ENCODE measurements at regions not wholly inside any gene's neighbourhood (a gene's known extent, or its start where the extent isn't known, plus 50 kb on each side); places are given as distances from the start of the nearest gene placed in this dataset.

DNA sequence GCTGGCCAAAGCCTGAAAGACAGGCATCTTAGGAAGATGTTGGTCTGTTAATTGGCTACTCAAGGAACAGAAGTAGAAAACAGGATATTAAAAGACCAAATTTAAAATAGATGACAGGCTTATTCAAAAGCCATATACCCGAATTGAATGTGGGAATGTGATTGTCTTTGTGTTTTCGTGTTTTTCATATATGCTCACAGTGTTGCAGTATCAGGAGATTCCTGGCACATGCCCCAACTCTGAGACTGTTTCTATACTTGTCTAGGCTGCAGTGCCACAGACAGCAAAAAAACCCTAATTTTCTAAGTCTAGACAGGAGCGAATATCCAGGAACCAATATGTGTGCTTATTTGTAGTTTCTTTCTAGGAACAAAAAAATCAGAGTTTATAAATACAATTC, 57.4 kb upstream of the KRR1 start:
- H3K27ac Mint-ChIP-seq = no peak overlapping the region
- H4K20me1 ChIP-seq (replicated peaks; ENCODE audit: insufficient read depth) = no peaks in the 10 kb centered on the region
- no peaks in the 10 kb centered on the region for H3K79me2 ChIP-seq (replicated peaks; ENCODE audit: insufficient read depth)
- H3K4me3 ChIP-seq = no peak overlapping the region
- ATAC-seq (no peak), DNase-seq (ENCODE audit: low spot score) (no peak)
- H2AFZ ChIP-seq = no peak overlapping the region
- H3K9me2 ChIP-seq (ENCODE audit: insufficient read depth) = no peaks in the 10 kb centered on the region
- no peak overlapping the region for H3K27ac ChIP-seq (ENCODE audit: low read depth)
- no peaks in the 10 kb centered on the region for H3F3A ChIP-seq (replicated peaks; ENCODE audit: low read depth)
- peaks cover 17% of the 10 kb centered on the region for H3K36me3 Mint-ChIP-seq (ENCODE audit: low read depth)
- H3K9me3 Mint-ChIP-seq = peaks cover 21% of the 10 kb centered on the region
- H3K4me1 Mint-ChIP-seq = 0 out of 3 replicates have a peak, but pooled peaks cover 3% of the 10 kb centered on the region
- no peaks in the 10 kb centered on the region for H3K36me3 ChIP-seq (ENCODE audit: insufficient read depth)
- H3K27me3 ChIP-seq (ENCODE audit: insufficient read depth) = no peaks in the 10 kb centered on the region
- no peak overlapping the region for H3K4me2 ChIP-seq
- H3K4me1 ChIP-seq (ENCODE audit: insufficient read depth) = no peaks in the 10 kb centered on the region
- H3K27me3 Mint-ChIP-seq (ENCODE audit: insufficient read depth, low read depth, poor library complexity) = peaks cover 1% of the 10 kb centered on the region
- TF ChIP-seq CREB1 (CRISPR knock-in tag; IDR thresholded peaks at IDR 0.05; ENCODE audit: low read depth) = no peak
- no peak for TF ChIP-seq ZNF114 (CRISPR knock-in tag; IDR thresholded peaks at IDR 0.05)
- TF ChIP-seq ZNF331 (CRISPR knock-in tag; IDR thresholded peaks at IDR 0.05; ENCODE audit: low read depth) = no peak
- TF ChIP-seq JUNB (IDR thresholded peaks at IDR 0.05; ENCODE audit: unreplicated experiment) = no peak
- TF ChIP-seq, protein P1, sequence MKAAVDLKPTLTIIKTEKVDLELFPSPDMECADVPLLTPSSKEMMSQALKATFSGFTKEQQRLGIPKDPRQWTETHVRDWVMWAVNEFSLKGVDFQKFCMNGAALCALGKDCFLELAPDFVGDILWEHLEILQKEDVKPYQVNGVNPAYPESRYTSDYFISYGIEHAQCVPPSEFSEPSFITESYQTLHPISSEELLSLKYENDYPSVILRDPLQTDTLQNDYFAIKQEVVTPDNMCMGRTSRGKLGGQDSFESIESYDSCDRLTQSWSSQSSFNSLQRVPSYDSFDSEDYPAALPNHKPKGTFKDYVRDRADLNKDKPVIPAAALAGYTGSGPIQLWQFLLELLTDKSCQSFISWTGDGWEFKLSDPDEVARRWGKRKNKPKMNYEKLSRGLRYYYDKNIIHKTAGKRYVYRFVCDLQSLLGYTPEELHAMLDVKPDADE (IDR thresholded peaks at IDR 0.05) = no peak
- TF ChIP-seq NANOG (IDR thresholded peaks at IDR 0.05; ENCODE audit: borderline replicate concordance) = no peak
- TF ChIP-seq, protein P2, sequence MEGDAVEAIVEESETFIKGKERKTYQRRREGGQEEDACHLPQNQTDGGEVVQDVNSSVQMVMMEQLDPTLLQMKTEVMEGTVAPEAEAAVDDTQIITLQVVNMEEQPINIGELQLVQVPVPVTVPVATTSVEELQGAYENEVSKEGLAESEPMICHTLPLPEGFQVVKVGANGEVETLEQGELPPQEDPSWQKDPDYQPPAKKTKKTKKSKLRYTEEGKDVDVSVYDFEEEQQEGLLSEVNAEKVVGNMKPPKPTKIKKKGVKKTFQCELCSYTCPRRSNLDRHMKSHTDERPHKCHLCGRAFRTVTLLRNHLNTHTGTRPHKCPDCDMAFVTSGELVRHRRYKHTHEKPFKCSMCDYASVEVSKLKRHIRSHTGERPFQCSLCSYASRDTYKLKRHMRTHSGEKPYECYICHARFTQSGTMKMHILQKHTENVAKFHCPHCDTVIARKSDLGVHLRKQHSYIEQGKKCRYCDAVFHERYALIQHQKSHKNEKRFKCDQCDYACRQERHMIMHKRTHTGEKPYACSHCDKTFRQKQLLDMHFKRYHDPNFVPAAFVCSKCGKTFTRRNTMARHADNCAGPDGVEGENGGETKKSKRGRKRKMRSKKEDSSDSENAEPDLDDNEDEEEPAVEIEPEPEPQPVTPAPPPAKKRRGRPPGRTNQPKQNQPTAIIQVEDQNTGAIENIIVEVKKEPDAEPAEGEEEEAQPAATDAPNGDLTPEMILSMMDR (conservative IDR thresholded peaks at IDR 0.05; ENCODE audit: low read depth in 2 of 2) = no peak
- no peak for TF ChIP-seq EZH2phosphoT487 (IDR thresholded peaks at IDR 0.05; ENCODE audit: unreplicated experiment)
- TF ChIP-seq, protein P3, sequence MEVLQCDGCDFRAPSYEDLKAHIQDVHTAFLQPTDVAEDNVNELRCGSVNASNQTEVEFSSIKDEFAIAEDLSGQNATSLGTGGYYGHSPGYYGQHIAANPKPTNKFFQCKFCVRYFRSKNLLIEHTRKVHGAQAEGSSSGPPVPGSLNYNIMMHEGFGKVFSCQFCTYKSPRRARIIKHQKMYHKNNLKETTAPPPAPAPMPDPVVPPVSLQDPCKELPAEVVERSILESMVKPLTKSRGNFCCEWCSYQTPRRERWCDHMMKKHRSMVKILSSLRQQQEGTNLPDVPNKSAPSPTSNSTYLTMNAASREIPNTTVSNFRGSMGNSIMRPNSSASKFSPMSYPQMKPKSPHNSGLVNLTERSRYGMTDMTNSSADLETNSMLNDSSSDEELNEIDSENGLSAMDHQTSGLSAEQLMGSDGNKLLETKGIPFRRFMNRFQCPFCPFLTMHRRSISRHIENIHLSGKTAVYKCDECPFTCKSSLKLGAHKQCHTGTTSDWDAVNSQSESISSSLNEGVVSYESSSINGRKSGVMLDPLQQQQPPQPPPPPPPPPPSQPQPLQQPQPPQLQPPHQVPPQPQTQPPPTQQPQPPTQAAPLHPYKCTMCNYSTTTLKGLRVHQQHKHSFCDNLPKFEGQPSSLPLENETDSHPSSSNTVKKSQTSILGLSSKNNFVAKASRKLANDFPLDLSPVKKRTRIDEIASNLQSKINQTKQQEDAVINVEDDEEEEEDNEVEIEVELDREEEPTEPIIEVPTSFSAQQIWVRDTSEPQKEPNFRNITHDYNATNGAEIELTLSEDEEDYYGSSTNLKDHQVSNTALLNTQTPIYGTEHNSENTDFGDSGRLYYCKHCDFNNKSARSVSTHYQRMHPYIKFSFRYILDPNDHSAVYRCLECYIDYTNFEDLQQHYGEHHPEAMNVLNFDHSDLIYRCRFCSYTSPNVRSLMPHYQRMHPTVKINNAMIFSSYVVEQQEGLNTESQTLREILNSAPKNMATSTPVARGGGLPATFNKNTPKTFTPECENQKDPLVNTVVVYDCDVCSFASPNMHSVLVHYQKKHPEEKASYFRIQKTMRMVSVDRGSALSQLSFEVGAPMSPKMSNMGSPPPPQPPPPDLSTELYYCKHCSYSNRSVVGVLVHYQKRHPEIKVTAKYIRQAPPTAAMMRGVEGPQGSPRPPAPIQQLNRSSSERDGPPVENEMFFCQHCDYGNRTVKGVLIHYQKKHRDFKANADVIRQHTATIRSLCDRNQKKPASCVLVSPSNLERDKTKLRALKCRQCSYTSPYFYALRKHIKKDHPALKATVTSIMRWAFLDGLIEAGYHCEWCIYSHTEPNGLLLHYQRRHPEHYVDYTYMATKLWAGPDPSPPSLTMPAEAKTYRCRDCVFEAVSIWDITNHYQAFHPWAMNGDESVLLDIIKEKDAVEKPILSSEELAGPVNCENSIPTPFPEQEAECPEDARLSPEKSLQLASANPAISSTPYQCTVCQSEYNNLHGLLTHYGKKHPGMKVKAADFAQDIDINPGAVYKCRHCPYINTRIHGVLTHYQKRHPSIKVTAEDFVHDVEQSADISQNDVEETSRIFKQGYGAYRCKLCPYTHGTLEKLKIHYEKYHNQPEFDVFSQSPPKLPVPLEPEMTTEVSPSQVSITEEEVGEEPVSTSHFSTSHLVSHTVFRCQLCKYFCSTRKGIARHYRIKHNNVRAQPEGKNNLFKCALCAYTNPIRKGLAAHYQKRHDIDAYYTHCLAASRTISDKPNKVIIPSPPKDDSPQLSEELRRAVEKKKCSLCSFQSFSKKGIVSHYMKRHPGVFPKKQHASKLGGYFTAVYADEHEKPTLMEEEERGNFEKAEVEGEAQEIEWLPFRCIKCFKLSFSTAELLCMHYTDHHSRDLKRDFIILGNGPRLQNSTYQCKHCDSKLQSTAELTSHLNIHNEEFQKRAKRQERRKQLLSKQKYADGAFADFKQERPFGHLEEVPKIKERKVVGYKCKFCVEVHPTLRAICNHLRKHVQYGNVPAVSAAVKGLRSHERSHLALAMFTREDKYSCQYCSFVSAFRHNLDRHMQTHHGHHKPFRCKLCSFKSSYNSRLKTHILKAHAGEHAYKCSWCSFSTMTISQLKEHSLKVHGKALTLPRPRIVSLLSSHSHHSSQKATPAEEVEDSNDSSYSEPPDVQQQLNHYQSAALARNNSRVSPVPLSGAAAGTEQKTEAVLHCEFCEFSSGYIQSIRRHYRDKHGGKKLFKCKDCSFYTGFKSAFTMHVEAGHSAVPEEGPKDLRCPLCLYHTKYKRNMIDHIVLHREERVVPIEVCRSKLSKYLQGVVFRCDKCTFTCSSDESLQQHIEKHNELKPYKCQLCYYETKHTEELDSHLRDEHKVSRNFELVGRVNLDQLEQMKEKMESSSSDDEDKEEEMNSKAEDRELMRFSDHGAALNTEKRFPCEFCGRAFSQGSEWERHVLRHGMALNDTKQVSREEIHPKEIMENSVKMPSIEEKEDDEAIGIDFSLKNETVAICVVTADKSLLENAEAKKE (CRISPR knock-in tag; IDR thresholded peaks at IDR 0.05) = no peak
- TF ChIP-seq STAT1 (IDR thresholded peaks at IDR 0.05; ENCODE audit: unreplicated experiment) = no peak
- no peak for TF ChIP-seq POLR2AphosphoS5 (IDR thresholded peaks at IDR 0.05; ENCODE audit: low read depth)
- TF ChIP-seq, protein P4, sequence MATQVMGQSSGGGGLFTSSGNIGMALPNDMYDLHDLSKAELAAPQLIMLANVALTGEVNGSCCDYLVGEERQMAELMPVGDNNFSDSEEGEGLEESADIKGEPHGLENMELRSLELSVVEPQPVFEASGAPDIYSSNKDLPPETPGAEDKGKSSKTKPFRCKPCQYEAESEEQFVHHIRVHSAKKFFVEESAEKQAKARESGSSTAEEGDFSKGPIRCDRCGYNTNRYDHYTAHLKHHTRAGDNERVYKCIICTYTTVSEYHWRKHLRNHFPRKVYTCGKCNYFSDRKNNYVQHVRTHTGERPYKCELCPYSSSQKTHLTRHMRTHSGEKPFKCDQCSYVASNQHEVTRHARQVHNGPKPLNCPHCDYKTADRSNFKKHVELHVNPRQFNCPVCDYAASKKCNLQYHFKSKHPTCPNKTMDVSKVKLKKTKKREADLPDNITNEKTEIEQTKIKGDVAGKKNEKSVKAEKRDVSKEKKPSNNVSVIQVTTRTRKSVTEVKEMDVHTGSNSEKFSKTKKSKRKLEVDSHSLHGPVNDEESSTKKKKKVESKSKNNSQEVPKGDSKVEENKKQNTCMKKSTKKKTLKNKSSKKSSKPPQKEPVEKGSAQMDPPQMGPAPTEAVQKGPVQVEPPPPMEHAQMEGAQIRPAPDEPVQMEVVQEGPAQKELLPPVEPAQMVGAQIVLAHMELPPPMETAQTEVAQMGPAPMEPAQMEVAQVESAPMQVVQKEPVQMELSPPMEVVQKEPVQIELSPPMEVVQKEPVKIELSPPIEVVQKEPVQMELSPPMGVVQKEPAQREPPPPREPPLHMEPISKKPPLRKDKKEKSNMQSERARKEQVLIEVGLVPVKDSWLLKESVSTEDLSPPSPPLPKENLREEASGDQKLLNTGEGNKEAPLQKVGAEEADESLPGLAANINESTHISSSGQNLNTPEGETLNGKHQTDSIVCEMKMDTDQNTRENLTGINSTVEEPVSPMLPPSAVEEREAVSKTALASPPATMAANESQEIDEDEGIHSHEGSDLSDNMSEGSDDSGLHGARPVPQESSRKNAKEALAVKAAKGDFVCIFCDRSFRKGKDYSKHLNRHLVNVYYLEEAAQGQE (IDR thresholded peaks at IDR 0.05; ENCODE audit: unreplicated experiment) = no peak
- no peak for TF ChIP-seq EZH2 (IDR thresholded peaks at IDR 0.05; ENCODE audit: low read depth, unreplicated experiment)
- no peak overlapping the region for H3K4me3 Mint-ChIP-seq

Data from GM23338 (cell line).